Effector memory CD4-positive, alpha-beta T cell (primary cell): ENCODE measurements at regions not wholly inside any gene's neighbourhood (a gene's known extent, or its start where the extent isn't known, plus 50 kb on each side); places are given as distances from the start of the nearest gene placed in this dataset.

Source experiments
- DNase-seq, 3 donors: peaks; one replicate each; pipeline ENCODE4 v3.0.0-alpha.2; 2020
- H3K27ac ChIP-seq: 2 replicates; pipeline ENCODE4 v1.7.0; 2013; ENCODE audit warnings: mild to moderate bottlenecking, low read length, moderate library complexity; ENCODE audit not compliant: insufficient read depth, poor library complexity, severe bottlenecking
- H3K27me3 ChIP-seq: replicated peaks from 2 replicates; pipeline ENCODE4 v1.7.0; 2013; ENCODE audit warnings: mild to moderate bottlenecking, low read length; ENCODE audit not compliant: insufficient read depth, control insufficient read depth, poor library complexity, severe bottlenecking
- H3K36me3 ChIP-seq: 2 replicates; pipeline ENCODE4 v1.7.0; 2013; ENCODE audit warnings: mild to moderate bottlenecking, low read length, moderate library complexity; ENCODE audit not compliant: control insufficient read depth, insufficient read depth
- H3K4me1 ChIP-seq: 2 replicates; pipeline ENCODE4 v1.7.0; 2013; ENCODE audit warnings: low read length, mild to moderate bottlenecking; ENCODE audit not compliant: control insufficient read depth, insufficient read depth, poor library complexity, severe bottlenecking
- H3K4me3 ChIP-seq: 2 replicates; pipeline ENCODE4 v1.7.0; 2013; ENCODE audit warnings: low read length, low read depth, mild to moderate bottlenecking; ENCODE audit not compliant: insufficient read depth, poor library complexity, severe bottlenecking
- H3K9me3 ChIP-seq: 2 replicates; pipeline ENCODE4 v1.7.0; 2013; ENCODE audit warnings: mild to moderate bottlenecking, low read length, moderate library complexity; ENCODE audit not compliant: control insufficient read depth

DNA sequence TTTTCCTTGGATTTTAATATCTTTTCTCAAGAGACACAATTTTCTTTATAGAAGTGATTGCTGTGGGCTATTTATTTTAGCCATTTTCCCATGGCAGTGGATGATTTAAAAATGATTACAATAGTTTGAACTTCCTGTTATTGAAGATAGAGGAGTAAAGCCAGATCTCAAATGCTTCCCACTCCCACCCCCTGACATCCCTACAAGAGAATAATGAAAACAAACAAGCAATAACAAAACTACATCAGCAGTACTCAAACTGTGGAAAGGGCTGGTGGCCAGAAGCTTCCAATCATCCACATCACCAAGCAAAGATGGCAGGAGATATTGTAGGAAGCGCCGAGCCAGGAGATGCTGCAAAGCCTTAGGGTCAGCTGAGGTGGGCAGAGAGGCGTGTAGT lies 831.1 kb upstream of the NR2F2 start:
- Histone ChIP-seq H3K27me3 (no peaks in the 10 kb centered on the region), H3K36me3 (no peaks in the 10 kb centered on the region), H3K9me3 (no peaks in the 10 kb centered on the region), H3K4me1 (no peaks in the 10 kb centered on the region), H3K4me3 (no peak overlapping the region), H3K27ac (no peak overlapping the region)
- DNase-seq: no peak

DNA sequence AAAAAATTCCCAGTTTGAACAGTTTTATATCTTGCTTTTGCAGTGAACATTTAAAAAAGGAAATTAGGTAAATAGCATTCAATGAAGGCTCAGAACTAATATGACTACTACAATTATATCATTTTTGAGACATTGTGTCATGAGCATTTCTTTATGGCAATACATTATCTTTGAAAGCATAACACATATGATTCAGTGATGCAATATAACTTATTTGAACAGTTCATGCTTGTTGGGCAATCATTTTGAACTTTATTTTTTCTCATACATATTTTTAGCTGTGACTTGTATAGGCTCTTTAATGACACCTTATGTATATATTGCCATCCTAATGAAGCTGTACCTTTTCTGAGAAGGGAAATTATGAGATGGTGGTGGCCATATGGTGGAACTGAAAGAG lies 828.6 kb upstream of the NR2F2 start:
- DNase-seq: no peak
- Histone ChIP-seq H3K4me1 (no peaks in the 10 kb centered on the region), H3K27me3 (no peaks in the 10 kb centered on the region), H3K36me3 (no peaks in the 10 kb centered on the region), H3K4me3 (no peak overlapping the region), H3K9me3 (no peaks in the 10 kb centered on the region), H3K27ac (no peak overlapping the region)

GRCh38 chr15:95503107-95503506 lies 827.4 kb upstream of the NR2F2 start:
- Histone ChIP-seq H3K36me3 (no peaks in the 10 kb centered on the region), H3K4me1 (no peaks in the 10 kb centered on the region), H3K27me3 (no peaks in the 10 kb centered on the region), H3K27ac (no peak overlapping the region), H3K4me3 (no peak overlapping the region), H3K9me3 (no peaks in the 10 kb centered on the region)
- no peak for DNase-seq

GRCh38 chr15:95503640-95504225 lies 826.8 kb upstream of the NR2F2 start:
- Histone ChIP-seq H3K9me3 (no peaks in the 10 kb centered on the region), H3K27ac (no peak overlapping the region), H3K36me3 (no peaks in the 10 kb centered on the region), H3K27me3 (no peaks in the 10 kb centered on the region), H3K4me1 (no peaks in the 10 kb centered on the region), H3K4me3 (no peak overlapping the region)
- DNase-seq: no peak

- DNase-seq: no peak
- Histone ChIP-seq H3K4me3 (no peak overlapping the region), H3K9me3 (no peaks in the 10 kb centered on the region), H3K27me3 (no peaks in the 10 kb centered on the region), H3K4me1 (no peaks in the 10 kb centered on the region), H3K27ac (no peak overlapping the region), H3K36me3 (no peaks in the 10 kb centered on the region)
Observed at GRCh38 chr15:95511671-95512070, 818.8 kb upstream of the NR2F2 start.

- Histone ChIP-seq H3K36me3 (no peaks in the 10 kb centered on the region), H3K27ac (no peak overlapping the region), H3K4me3 (no peak overlapping the region), H3K9me3 (no peaks in the 10 kb centered on the region), H3K27me3 (no peaks in the 10 kb centered on the region), H3K4me1 (no peaks in the 10 kb centered on the region)
- no peak for DNase-seq
Observed at GRCh38 chr15:95512906-95513305, 817.6 kb upstream of the NR2F2 start.

- no peaks in the 10 kb centered on the region for H3K36me3 ChIP-seq
- no peak overlapping the region for H3K4me3 ChIP-seq
- no peaks in the 10 kb centered on the region for H3K9me3 ChIP-seq
- H3K27me3 ChIP-seq: no peaks in the 10 kb centered on the region
- no peak for DNase-seq
- H3K27ac ChIP-seq: no peak overlapping the region
- no peaks in the 10 kb centered on the region for H3K4me1 ChIP-seq
Observed at GRCh38 chr15:95519887-95520286, 810.6 kb upstream of the NR2F2 start.

DNA sequence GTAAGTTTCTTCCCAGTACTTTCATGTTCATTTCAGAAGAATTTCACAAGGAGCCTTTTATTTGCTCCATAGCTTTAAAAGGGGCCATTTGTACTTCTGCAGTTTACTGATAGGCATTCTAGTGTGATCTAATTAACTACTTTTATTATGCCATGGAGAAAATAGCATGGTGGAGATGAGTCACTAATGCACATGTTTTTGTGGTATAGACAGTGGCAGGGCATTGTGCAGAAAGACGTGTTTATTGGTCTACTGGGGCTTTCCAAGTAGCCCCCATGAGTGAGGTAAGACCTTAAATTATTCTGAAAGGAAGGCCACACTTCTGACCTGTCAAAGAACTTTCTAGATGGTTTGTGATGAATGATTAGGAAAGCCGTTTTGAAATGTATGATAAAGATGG lies 810.0 kb upstream of the NR2F2 start:
- H3K27me3 ChIP-seq: no peaks in the 10 kb centered on the region
- no peak overlapping the region for H3K4me3 ChIP-seq
- no peaks in the 10 kb centered on the region for H3K36me3 ChIP-seq
- no peaks in the 10 kb centered on the region for H3K4me1 ChIP-seq
- no peak overlapping the region for H3K27ac ChIP-seq
- no peak for DNase-seq
- no peaks in the 10 kb centered on the region for H3K9me3 ChIP-seq

- no peak overlapping the region for H3K27ac ChIP-seq
- no peaks in the 10 kb centered on the region for H3K36me3 ChIP-seq
- no peak for DNase-seq
- no peak overlapping the region for H3K4me3 ChIP-seq
- H3K9me3 ChIP-seq: no peaks in the 10 kb centered on the region
- no peaks in the 10 kb centered on the region for H3K27me3 ChIP-seq
- H3K4me1 ChIP-seq: no peaks in the 10 kb centered on the region
Observed at GRCh38 chr15:95520922-95521321, 809.6 kb upstream of the NR2F2 start.

GRCh38 chr15:95522533-95522932 lies 808.0 kb upstream of the NR2F2 start:
- no peak for DNase-seq
- no peaks in the 10 kb centered on the region for H3K4me1 ChIP-seq
- no peaks in the 10 kb centered on the region for H3K27me3 ChIP-seq
- no peak overlapping the region for H3K27ac ChIP-seq
- no peaks in the 10 kb centered on the region for H3K9me3 ChIP-seq
- no peak overlapping the region for H3K4me3 ChIP-seq
- no peaks in the 10 kb centered on the region for H3K36me3 ChIP-seq

- no peak for DNase-seq
- H3K4me1 ChIP-seq: no peaks in the 10 kb centered on the region
- H3K9me3 ChIP-seq: no peaks in the 10 kb centered on the region
- H3K4me3 ChIP-seq: no peak overlapping the region
- H3K27me3 ChIP-seq: no peaks in the 10 kb centered on the region
- H3K27ac ChIP-seq: no peak overlapping the region
- H3K36me3 ChIP-seq: no peaks in the 10 kb centered on the region
Observed at GRCh38 chr15:95528920-95529319, 801.6 kb upstream of the NR2F2 start.
